GM15510 (cell line): ENCODE measurements at regions not wholly inside any gene's neighbourhood (a gene's known extent, or its start where the extent isn't known, plus 50 kb on each side); places are given as distances from the start of the nearest gene placed in this dataset.
A peak's percentile ranks its signal among the peaks of the same experiment; 100 is the strongest.

Experiments
- POLR2A ChIP-seq: IDR thresholded peaks from 3 replicates; pipeline ENCODE4 v1.6.1; 2011; ENCODE audit warnings: borderline replicate concordance; ENCODE audit not compliant: insufficient read length; ENCODE audit errors: extremely low read depth

GRCh38 chr2:207289295-207290018, 123.7 kb upstream of the KLF7 start:
- no peak for TF ChIP-seq POLR2A

DNA sequence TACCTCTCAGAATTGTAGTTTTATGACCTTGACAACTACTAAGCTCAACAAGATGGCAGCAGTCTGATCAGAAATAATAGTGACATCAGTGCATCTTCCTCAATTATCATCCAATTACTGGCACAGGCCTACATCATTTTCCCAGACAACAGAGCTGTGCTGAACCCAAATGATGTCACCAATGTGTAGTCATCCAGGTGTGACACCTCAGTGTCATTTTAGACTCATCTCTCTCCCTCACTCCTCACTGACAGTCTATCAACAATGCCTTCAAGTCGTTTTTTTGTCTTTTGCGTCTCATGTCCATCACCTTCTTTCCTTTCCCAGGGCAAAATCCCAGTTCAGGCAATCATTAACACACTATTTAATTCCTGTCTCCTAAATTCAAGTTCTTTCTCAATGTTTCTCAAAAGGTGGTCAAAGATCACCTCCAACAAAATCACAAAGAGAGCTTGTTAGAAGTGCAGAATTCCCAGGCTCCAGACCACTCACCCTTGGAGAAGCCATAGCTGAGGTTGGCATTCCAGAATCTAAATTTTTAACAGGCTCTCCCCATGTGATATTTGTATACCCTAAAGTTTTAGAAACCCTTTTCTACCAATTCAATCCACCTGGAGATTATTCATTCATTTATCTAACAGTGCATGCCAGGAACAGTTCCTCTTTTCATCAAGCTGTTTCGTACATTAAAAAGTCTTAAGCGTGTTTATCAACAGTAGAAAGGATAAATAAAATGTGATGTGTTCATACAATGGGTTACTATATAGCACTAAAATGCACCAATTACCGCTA, 125.3 kb upstream of the KLF7 start:
- TF ChIP-seq POLR2A = no peak

DNA sequence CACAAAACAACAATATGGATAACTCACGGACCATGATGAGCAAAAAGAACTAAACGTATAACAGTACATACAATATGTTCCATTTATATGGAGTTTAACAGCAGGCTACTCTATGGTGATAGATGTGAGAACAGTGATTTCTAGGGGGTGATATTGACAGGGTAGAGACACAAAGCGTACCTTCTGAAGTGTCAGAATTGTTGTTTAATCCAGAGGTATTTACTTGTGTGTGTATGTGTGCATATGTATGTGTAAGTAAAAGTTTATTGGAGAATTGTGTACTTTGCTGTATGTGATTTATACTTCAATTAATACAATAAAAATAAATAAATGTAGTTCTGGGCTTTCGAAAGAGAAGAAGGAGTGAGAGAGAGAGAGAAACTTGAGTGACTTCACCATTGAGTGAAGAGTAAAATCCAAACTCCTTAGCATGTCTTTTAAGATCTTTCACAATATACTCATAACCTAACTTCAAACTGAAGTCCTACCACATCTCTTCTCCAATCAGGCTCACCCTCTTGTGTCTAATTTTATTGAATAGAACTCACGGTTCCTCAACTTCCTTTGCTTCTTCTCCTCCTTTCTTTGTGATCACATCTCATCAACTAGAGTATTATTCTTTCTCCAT, 126.0 kb upstream of the KLF7 start:
- TF ChIP-seq POLR2A = no peak

DNA sequence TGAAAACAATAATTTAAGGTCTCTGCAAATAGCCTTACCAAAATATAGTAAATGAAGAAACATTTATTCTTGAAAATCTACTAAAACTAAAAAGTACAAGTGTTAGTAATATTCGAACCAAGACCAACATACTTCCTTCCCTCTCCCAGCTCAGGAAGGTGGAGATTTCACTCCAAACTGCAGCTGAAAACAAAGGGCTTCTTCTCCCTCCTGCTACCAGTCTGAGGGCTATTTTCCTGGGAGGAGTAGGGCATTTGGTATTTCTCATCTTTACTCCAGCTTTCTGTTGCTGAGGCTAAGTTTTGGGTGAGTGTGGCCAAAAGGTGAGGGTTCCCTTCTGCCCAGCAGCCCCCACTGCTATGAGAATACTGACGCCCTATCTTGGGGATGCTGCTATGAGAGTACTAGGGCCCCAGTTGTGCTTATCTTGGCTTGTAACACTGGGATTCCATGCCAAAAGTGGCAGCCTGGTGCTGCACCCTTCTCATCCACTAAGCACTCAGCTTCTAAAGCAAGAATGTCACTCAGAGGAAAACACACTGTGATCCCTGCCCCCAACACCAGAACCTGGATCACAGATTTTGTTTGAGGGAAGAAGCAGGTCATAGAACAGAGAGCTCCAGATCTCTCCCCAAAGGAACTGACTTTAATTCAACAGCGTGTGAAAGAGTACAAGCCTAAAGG, 130.7 kb upstream of the KLF7 start:
- TF ChIP-seq POLR2A = no peak

- no peak for TF ChIP-seq POLR2A
These were observed 135.1 kb upstream of the KLF7 start for GRCh38 chr2:207300817-207301216.

GRCh38 chr2:207304761-207305160, 139.0 kb upstream of the KLF7 start:
- TF ChIP-seq POLR2A = no peak

GRCh38 chr2:207308519-207309224, 142.9 kb upstream of the KLF7 start:
- TF ChIP-seq POLR2A = no peak

DNA sequence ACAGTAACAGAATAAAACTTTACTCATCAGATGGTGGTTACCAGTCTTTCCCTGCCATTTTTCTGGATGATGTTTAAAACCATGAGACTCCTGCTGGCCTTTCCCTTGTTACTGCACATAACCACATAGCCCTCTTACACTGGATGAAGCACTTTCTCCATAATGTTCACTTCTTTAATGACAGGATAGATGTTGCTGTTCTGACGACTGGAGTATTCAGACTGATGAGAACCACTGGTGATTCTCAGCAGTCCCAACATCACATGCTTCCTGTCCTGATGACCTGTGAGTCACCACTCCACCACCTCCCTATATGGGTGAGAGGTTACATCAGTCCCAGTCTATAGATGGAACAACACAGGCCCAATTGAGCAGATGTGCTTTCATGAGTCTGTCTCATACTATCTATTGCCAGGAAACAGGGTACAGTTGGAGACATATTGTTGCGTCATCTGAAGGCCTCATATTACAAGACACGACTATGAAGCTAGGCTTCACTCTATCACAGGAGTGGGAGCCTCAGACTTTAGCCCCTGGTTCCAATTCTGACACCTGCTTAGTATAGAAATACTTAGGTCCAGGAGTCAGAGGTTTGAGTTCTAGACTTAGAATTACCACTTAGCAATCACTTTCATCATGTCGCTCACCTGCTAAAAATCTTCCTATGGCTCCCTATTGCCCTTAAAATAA, 145.7 kb upstream of the KLF7 start:
- TF ChIP-seq POLR2A = peak; percentile 12

- TF ChIP-seq POLR2A = no peak
These were observed 146.2 kb upstream of the KLF7 start for GRCh38 chr2:207312006-207312356.

- TF ChIP-seq POLR2A = no peak
These were observed 148.2 kb upstream of the KLF7 start for GRCh38 chr2:207313947-207314346.

GRCh38 chr2:207315131-207315530, 149.4 kb upstream of the KLF7 start:
- TF ChIP-seq POLR2A = no peak

- no peak for TF ChIP-seq POLR2A
These were observed 150.7 kb upstream of the KLF7 start for GRCh38 chr2:207316484-207316883.

DNA sequence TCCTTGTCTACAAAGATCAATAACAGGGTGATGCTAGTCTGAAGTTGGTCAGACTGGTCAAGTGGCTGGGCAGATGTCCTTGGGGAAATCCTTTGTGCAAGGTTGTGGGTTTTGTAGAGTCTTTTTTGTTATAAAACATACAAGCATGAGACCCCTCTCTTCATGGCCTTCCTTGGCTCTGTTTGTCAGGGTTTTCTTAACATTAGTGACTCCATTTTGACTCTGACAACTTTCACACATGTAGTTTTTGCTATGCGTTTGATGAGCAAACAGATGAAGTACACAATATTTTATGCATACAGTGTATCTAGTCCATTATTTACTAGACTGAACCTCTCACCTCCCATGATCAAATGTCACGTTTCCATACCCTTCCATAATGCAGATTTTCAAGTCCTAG, 151.2 kb upstream of the KLF7 start:
- no peak for TF ChIP-seq POLR2A

DNA sequence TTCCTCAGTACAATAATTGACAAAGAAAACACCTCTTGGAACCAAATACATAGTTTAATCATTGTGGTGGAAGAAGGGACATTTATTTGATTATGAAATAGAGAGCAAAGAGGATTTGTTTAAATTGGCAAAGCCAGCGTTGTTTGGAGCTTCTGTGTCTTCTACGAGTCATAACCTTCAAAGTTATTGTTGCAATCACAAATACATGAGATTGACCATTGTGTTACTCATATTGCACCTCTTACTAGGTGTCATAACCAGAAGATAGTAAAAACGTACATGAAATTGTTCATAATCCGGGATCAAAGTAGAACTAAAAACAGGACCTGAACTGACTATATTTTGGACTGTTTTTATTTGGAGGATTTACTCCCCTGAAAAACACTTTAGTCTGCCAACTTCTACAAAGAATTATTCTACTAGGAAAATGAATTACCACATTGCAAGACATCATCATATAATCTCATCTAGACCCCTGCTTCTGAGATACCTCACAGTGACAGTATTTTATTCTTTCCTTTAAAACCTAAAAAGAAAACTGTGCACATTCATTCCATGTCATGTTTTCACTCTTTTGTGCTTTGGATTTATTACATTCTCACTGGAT, 151.7 kb upstream of the KLF7 start:
- no peak for TF ChIP-seq POLR2A

DNA sequence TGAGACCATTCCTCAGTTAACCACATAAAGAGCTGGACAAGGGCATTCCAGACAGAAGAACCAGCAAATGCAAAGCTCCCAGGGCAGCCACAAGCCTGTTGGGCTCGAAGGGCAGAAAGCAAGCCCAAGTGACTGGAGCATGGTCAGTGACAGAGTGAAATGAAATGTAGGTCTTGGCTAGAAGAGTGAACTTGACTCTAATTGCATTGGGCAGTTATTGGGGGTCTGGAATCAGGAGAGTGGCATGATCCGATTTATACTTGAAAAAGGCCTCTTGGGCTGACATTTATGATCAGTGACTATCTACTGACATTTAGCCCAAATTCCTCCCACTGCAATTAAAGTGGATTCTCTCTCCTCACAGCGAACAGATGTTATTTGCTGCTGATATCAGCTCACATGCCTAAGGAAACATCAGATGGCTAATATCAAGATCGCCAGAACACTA, 152.5 kb upstream of the KLF7 start:
- TF ChIP-seq POLR2A = no peak
